HG02623 (cell line): ENCODE measurements at regions not wholly inside any gene's neighbourhood (a gene's known extent, or its start where the extent isn't known, plus 50 kb on each side); places are given as distances from the start of the nearest gene placed in this dataset.

ENCODE experiments used
- ATAC-seq: cut with Tn5 transposase; IDR thresholded peaks from one replicate; pipeline ENCODE4 v1.9.1; 2021; ENCODE audit warnings: moderate library complexity; ENCODE audit not compliant: unreplicated experiment

- no peak for ATAC-seq
These were observed 108.9 kb upstream of the CDC42EP3 start for GRCh38 chr2:37780387-37780676.

- ATAC-seq = no peak
These were observed 109.6 kb upstream of the CDC42EP3 start for GRCh38 chr2:37781028-37781427.

GRCh38 chr2:37782155-37782673, 110.8 kb upstream of the CDC42EP3 start:
- ATAC-seq = no peak

- no peak for ATAC-seq
These were observed 111.4 kb upstream of the CDC42EP3 start for GRCh38 chr2:37782721-37783371.

- ATAC-seq = no peak
These were observed 112.1 kb upstream of the CDC42EP3 start for GRCh38 chr2:37783545-37783944.

- no peak for ATAC-seq
These were observed 112.8 kb upstream of the CDC42EP3 start for GRCh38 chr2:37784071-37784758.

- no peak for ATAC-seq
These were observed 113.3 kb upstream of the CDC42EP3 start for GRCh38 chr2:37784759-37785149.

- no peak for ATAC-seq
These were observed 114.8 kb upstream of the CDC42EP3 start for GRCh38 chr2:37786191-37786698.

GRCh38 chr2:37786854-37787253, 115.4 kb upstream of the CDC42EP3 start:
- no peak for ATAC-seq

GRCh38 chr2:37788602-37789209, 117.3 kb upstream of the CDC42EP3 start:
- ATAC-seq = no peak

- no peak for ATAC-seq
These were observed 118.6 kb upstream of the CDC42EP3 start for GRCh38 chr2:37790019-37790418.

- no peak for ATAC-seq
These were observed 119.0 kb upstream of the CDC42EP3 start for GRCh38 chr2:37790462-37790861.

GRCh38 chr2:37792366-37792765, 120.9 kb upstream of the CDC42EP3 start:
- ATAC-seq = no peak

- no peak for ATAC-seq
These were observed 121.6 kb upstream of the CDC42EP3 start for GRCh38 chr2:37793004-37793403.

GRCh38 chr2:37794717-37795116, 123.3 kb upstream of the CDC42EP3 start:
- ATAC-seq = no peak

GRCh38 chr2:37795456-37795855, 124.0 kb upstream of the CDC42EP3 start:
- ATAC-seq = no peak

GRCh38 chr2:37795938-37796337, 124.5 kb upstream of the CDC42EP3 start:
- ATAC-seq = no peak

- ATAC-seq = no peak
These were observed 125.0 kb upstream of the CDC42EP3 start for GRCh38 chr2:37796481-37796880.

GRCh38 chr2:37797081-37797480, 125.6 kb upstream of the CDC42EP3 start:
- no peak for ATAC-seq

GRCh38 chr2:37798315-37799005, 126.6 kb upstream of the RMDN2 start:
- ATAC-seq = no peak

- no peak for ATAC-seq
These were observed 124.8 kb upstream of the RMDN2 start for GRCh38 chr2:37800176-37800858.
